ENCODE measurements at regions not wholly inside any gene's neighbourhood (a gene's known extent, or its start where the extent isn't known, plus 50 kb on each side); places are given as distances from the start of the nearest gene placed in this dataset.

DNA sequence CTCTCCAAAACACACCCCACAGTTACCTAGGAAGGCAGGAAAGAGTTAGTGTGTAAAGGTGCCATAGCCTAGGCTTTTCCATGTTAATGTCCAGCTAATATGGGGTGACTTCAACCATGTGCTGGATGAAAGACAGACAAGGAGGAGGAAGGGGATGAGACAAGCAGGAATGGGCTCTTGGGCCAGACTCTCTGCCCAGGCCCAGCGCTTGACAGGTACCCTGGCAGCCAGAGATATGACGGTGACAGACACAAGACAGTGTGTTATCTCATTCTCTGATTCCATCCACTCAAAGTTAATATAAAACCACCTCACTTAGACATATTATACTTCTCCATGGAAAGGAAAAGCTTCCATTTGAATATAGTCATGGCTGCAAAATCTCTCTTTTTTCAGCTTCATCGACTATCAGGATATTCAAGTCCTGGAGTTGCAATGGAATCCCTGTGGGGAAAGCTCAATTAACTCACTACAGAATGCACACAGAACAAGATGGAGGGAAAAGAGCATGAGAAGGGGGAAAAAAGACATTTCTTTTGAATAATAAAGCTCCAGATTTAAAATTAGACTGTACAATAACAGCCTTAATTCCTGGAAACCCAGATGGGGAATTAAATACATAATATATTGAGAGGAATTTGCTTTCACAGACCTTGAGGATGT lies 596.7 kb downstream of the TOX3 start:
- no peak for TF ChIP-seq EZH2 (IDR thresholded peaks at IDR 0.05)
- no peak for TF ChIP-seq POLR2AphosphoS5 (IDR thresholded peaks at IDR 0.05; ENCODE audit: borderline replicate concordance, low read depth, low read length)

Data from SK-N-MC (cell line).